Type B pancreatic cell (in vitro differentiated cells): ENCODE measurements at regions not wholly inside any gene's neighbourhood (a gene's known extent, or its start where the extent isn't known, plus 50 kb on each side); places are given as distances from the start of the nearest gene placed in this dataset.

ENCODE experiments used
- DNase-seq: peaks from one replicate; pipeline ENCODE4 v3.0.0; 2021; ENCODE audit warnings: mixed read lengths; ENCODE audit not compliant: unreplicated experiment; ENCODE audit errors: extremely low spot score
- H3K27ac Mint-ChIP-seq: 2 replicates; pipeline ENCODE4 v1.8.0; 2021; ENCODE audit warnings: mild to moderate bottlenecking, mixed read lengths
- H3K27me3 Mint-ChIP-seq: 2 replicates; pipeline ENCODE4 v1.8.0; 2021; ENCODE audit warnings: mixed read lengths
- H3K36me3 Mint-ChIP-seq: 2 replicates; pipeline ENCODE4 v1.8.0; 2021; ENCODE audit warnings: mixed read lengths
- H3K4me1 Mint-ChIP-seq: one replicate; pipeline ENCODE4 v1.8.0; 2021; ENCODE audit warnings: mixed read lengths; ENCODE audit not compliant: unreplicated experiment
- H3K4me3 Mint-ChIP-seq: 2 replicates; pipeline ENCODE4 v1.8.0; 2021; ENCODE audit warnings: mild to moderate bottlenecking, mixed read lengths
- H3K9me3 Mint-ChIP-seq: 2 replicates; pipeline ENCODE4 v1.8.0; 2021; ENCODE audit warnings: mixed read lengths
- TF ChIP-seq, protein P1 (sequence below): fragments of 200-600 bp; sonication (generic); conservative IDR thresholded peaks from 2 replicates; pipeline ENCODE4 v1.5.0; 2021; ENCODE audit warnings: antibody characterized with exemption, mild to moderate bottlenecking

DNA sequence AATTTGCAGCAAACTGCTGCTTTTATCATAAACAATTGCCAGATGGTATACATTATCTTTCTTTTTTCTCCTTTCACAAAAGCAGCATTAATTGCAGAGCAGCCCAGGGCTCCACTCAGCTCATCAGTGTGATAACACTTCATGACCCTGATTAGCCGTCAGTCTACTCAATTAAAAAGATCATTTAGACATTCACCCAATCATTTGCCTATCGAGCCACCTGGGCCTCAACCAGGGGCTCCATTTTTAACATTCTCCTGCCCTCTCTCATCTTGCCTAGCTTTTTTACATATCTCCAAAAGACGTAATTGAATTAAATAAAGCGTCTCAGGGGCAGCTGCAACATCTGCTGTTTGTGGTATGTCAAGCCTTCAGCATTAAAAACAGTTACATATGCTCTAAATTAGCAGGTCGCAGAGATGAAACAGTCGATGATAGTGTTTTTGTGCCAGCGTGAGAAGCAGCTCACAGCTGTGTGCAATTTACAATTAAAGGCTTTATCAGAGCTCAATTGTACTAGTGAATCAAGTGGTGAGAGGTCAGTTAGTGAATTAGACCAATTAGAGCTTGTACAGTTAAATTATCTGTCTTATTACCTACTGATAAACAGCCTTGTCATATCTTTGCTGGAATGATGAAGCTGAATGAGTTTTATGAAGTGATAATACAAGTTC is 522.5 kb downstream of the ETV1 start:
- Mint-ChIP-seq H3K27me3 (no peaks in the 10 kb centered on the region), H3K27ac (no peak overlapping the region), H3K4me1 (peaks cover 11% of the 10 kb centered on the region), H3K9me3 (peaks cover 4% of the 10 kb centered on the region), H3K4me3 (no peak overlapping the region), H3K36me3 (no peaks in the 10 kb centered on the region)
- TF ChIP-seq, protein P1, sequence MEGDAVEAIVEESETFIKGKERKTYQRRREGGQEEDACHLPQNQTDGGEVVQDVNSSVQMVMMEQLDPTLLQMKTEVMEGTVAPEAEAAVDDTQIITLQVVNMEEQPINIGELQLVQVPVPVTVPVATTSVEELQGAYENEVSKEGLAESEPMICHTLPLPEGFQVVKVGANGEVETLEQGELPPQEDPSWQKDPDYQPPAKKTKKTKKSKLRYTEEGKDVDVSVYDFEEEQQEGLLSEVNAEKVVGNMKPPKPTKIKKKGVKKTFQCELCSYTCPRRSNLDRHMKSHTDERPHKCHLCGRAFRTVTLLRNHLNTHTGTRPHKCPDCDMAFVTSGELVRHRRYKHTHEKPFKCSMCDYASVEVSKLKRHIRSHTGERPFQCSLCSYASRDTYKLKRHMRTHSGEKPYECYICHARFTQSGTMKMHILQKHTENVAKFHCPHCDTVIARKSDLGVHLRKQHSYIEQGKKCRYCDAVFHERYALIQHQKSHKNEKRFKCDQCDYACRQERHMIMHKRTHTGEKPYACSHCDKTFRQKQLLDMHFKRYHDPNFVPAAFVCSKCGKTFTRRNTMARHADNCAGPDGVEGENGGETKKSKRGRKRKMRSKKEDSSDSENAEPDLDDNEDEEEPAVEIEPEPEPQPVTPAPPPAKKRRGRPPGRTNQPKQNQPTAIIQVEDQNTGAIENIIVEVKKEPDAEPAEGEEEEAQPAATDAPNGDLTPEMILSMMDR, result no peak
- no peak for DNase-seq

DNA sequence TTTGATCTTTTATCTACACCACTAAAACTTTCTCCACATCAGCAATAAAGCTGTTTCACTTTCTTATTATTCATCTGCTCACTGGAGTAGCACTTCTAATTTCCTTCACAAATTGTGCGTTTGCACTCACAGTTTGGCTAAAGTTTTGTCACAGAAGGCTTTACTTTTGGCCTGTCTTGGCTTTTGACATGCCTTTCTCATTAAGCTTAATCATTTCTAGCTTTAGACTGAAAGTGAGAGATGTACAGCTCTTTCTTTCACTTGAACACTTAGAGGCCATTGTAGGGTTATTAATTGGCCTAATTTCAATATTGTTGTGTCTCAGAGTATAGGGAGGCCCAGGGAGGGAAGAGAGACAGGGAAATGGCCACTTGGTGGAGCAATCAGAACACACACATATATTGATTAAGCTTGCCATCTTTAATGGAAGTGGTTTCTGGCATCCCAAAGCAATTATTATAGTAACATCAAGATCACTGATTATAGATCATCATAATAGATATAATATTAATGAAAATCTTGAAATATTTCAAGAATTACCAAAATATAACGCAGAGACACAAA is 512.5 kb downstream of the ETV1 start:
- Mint-ChIP-seq H3K27me3 (no peaks in the 10 kb centered on the region), H3K36me3 (no peaks in the 10 kb centered on the region), H3K9me3 (no peaks in the 10 kb centered on the region), H3K27ac (no peak overlapping the region), H3K4me3 (no peak overlapping the region), H3K4me1 (no peaks in the 10 kb centered on the region)
- no peak for DNase-seq
- TF ChIP-seq, protein P1, result no peak

DNA sequence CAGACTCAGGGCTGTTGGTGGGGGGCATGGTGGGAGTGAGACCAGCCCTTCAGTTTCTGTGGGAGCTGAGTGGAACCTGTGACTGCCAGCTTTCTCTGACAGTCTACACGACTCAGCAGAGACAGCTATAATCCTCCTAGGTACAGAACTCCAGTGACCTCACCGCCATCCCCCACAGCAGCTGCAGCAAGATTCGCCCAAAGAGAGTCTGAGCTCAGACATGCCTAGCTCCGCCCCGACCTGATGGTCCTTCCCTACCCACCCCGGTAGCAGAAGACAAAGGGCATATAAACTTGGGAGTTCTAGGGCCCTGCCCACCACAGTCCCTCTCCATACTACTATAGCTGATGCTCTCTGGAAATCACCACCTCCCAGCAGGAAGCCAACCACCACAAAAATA is 500.1 kb downstream of the ETV1 start:
- no peak overlapping the region for H3K4me3 Mint-ChIP-seq
- no peaks in the 10 kb centered on the region for H3K36me3 Mint-ChIP-seq
- no peak for DNase-seq
- H3K27ac Mint-ChIP-seq, result no peak overlapping the region
- TF ChIP-seq, protein P1, result no peak
- no peaks in the 10 kb centered on the region for H3K4me1 Mint-ChIP-seq
- peaks cover 7% of the 10 kb centered on the region for H3K9me3 Mint-ChIP-seq
- no peaks in the 10 kb centered on the region for H3K27me3 Mint-ChIP-seq

DNA sequence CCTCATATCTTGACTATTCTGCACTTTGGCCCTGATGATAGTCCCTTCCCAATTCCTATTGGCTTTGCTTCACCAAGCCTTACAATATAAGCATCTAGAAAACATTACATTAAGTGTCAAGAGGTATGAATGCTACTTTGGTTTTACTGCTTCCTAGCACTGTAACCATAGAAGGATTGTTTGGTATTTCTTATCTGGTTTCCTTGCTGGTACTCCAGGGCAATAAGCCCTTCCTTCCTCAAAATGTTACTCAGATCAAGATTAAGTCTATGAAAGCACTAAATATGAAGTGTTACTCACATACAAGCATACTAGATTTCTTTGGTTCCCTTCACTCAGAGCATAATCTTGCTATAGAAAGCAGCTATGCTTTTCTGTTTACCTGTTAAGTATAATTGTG is 492.5 kb downstream of the ETV1 start:
- DNase-seq, result no peak
- Mint-ChIP-seq H3K36me3 (no peaks in the 10 kb centered on the region), H3K27me3 (no peaks in the 10 kb centered on the region), H3K4me3 (no peak overlapping the region), H3K27ac (no peak overlapping the region), H3K4me1 (no peaks in the 10 kb centered on the region), H3K9me3 (peaks cover 5% of the 10 kb centered on the region)
- TF ChIP-seq, protein P1, result no peak

DNA sequence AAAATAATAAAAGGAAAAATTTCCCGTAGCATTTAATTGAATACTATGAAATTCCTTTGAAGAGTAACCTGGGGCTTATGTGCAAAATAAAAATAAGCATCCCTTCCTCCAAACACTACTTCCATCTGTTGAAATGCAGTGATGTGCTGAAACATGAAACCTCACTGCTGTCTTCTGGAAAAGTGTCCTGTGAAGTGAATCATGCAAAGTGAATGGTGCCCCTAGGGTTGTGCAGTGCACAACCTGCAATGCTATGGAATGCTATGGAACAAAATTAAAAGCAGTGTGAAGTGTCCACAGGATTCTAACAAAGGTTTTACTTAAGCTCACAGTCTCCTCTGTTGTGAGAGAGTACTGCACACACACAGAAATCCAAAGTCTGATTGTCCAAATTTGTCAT is 480.9 kb downstream of the ETV1 start:
- TF ChIP-seq, protein P1, result no peak
- no peaks in the 10 kb centered on the region for H3K4me1 Mint-ChIP-seq
- no peak for DNase-seq
- H3K27me3 Mint-ChIP-seq, result no peaks in the 10 kb centered on the region
- H3K27ac Mint-ChIP-seq, result no peak overlapping the region
- no peak overlapping the region for H3K4me3 Mint-ChIP-seq
- peaks cover 7% of the 10 kb centered on the region for H3K9me3 Mint-ChIP-seq
- H3K36me3 Mint-ChIP-seq, result no peaks in the 10 kb centered on the region
